Activated naive CD4-positive, alpha-beta T cell treated with anti-CD3 and anti-CD28 coated beads, Interleukin-2, amount 10 ng/mL, durations not matched to agents 7 days and 5 days (primary cell): ENCODE measurements at regions not wholly inside any gene's neighbourhood (a gene's known extent, or its start where the extent isn't known, plus 50 kb on each side); places are given as distances from the start of the nearest gene placed in this dataset.

ENCODE experiments used
- CTCF ChIA-PET: fragments of 350-600 bp; sonication (Branson Sonifier 250); formaldehyde crosslinking; loops from one replicate; lab custom pipeline; 2021; ENCODE audit warnings: antibody characterized with exemption; lab: Charles Lee
- DNase-seq: peaks from one replicate; pipeline ENCODE4 v3.0.0-alpha.2; 2020
- H3K27ac Mint-ChIP-seq: one replicate; pipeline ENCODE4 v1.8.0; 2021; ENCODE audit warnings: mild to moderate bottlenecking, moderate library complexity, mixed read lengths
- H3K27me3 Mint-ChIP-seq: one replicate; pipeline ENCODE4 v1.8.0; 2021; ENCODE audit warnings: mild to moderate bottlenecking, mixed read lengths
- H3K36me3 Mint-ChIP-seq: one replicate; pipeline ENCODE4 v1.8.0; 2021; ENCODE audit warnings: mixed read lengths
- H3K4me1 Mint-ChIP-seq: one replicate; pipeline ENCODE4 v1.8.0; 2021; ENCODE audit warnings: mixed read lengths
- H3K4me3 Mint-ChIP-seq: one replicate; pipeline ENCODE4 v1.8.0; 2021; ENCODE audit warnings: mild to moderate bottlenecking, moderate library complexity, mixed read lengths
- H3K9me3 Mint-ChIP-seq: one replicate; pipeline ENCODE4 v1.8.0; 2021; ENCODE audit warnings: mixed read lengths

DNA sequence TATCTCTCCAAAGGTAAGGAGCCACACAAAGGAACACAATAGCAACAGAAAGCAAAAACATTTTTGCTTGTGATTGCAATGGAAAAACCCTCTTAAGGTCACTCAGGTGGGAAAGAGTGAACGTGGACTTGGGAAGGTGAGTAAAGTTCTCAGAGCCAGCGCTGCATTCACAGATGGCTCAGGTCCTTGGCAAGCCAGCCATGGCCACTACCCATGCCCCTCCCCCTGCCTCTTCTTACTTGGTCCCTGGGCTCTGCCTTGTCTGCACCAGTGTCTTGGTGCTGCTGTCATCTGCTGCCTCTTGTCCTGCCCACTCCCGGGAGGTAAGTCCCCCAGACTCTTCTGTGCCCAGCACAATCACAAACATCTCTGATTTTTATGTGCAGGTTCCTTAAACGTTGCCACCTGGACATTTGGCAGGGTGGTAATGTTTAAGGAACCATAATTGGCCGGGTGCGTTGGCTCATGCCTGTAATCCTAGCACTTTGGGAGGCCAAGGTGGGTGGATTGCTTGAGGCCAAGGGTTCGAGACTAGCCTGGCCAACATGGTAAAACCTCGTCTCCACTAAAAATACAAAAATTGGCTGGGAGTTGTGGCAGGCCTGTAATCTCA lies 74.6 kb downstream of the FEM1C start:
- CTCF ChIA-PET, result no interaction called here
- Mint-ChIP-seq H3K4me3 (no peak overlapping the region), H3K36me3 (no peaks in the 10 kb centered on the region), H3K9me3 (no peaks in the 10 kb centered on the region), H3K27me3 (peaks cover 8% of the 10 kb centered on the region), H3K4me1 (no peaks in the 10 kb centered on the region), H3K27ac (no peak overlapping the region)
- DNase-seq, result no peak

DNA sequence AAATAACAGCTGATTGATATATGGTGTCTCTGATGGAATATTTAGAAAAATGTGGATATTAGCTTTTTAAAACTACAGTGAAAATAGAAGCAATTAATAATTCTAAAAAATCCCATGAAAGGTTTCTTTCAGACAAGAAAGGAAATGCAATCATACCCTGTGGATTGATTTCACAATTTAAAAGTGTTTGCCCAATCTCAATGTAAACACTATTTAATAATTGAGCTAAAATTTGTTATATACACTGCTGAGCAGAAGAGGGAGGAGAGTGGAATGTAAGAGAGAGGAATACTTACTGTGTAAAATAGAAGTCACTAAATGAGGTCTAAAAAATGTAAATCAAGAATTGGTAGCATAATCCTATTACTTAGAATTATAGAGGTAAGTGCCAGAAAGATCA lies 76.9 kb downstream of the FEM1C start:
- Mint-ChIP-seq H3K9me3 (no peaks in the 10 kb centered on the region), H3K27me3 (peaks cover 8% of the 10 kb centered on the region), H3K4me3 (no peak overlapping the region), H3K27ac (no peak overlapping the region), H3K36me3 (no peaks in the 10 kb centered on the region), H3K4me1 (no peaks in the 10 kb centered on the region)
- no peak for DNase-seq
- CTCF ChIA-PET, result interaction anchor here (0.6 kb wide), 1 partner anchor 220 kb away, joined by 3 read pairs; no protein-coding TSS in a partner anchor

DNA sequence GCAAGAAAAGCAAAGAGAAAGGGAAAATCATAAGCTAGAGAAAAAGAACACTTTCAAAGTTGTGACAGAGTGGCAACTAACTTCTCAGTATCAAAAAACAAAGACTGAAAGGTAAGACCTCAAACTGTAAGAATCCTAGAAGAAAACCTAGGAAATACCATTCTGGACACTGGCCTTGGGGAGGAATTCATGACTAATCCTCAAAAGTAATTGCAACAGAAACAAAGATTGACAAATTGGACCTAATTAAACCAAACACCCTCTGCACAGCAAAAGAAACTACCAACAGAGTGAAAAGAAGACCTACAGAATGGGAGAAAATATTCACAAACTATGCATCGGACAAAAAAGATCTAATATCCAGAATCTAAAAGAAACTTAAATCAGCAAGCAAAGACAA lies 79.1 kb downstream of the FEM1C start:
- no peaks in the 10 kb centered on the region for H3K9me3 Mint-ChIP-seq
- no peak overlapping the region for H3K4me3 Mint-ChIP-seq
- CTCF ChIA-PET, result no interaction called here

DNA sequence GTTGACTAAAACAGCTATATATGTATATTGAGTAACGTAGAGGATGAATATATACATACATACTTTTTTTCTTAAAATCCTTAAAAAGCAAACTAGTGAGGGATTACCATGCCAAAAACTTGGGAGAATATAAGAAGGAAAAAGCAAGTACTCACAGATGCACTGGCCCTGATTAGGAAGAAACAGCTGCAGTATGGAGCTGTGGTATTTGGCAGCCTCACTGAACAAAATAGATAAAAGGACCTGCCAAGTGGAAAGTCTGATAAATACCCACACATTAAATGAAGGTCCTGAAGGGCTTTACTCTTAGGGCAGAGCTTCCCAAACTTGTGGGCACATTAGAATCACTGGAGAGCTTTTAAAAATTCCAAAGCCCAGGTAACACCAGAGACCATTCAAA lies 80.6 kb downstream of the FEM1C start:
- Mint-ChIP-seq H3K9me3 (no peaks in the 10 kb centered on the region), H3K4me1 (peaks cover 2% of the 10 kb centered on the region), H3K36me3 (no peaks in the 10 kb centered on the region), H3K4me3 (no peak overlapping the region), H3K27me3 (peaks cover 7% of the 10 kb centered on the region), H3K27ac (no peak overlapping the region)
- CTCF ChIA-PET, result no interaction called here
- no peak for DNase-seq

More for the DNA sequence above, 79.1 kb downstream of the FEM1C start:
- H3K27ac Mint-ChIP-seq, result no peak overlapping the region
- H3K27me3 Mint-ChIP-seq, result peaks cover 12% of the 10 kb centered on the region
- no peaks in the 10 kb centered on the region for H3K36me3 Mint-ChIP-seq
- no peak for DNase-seq
- H3K4me1 Mint-ChIP-seq, result peaks cover 2% of the 10 kb centered on the region

DNA sequence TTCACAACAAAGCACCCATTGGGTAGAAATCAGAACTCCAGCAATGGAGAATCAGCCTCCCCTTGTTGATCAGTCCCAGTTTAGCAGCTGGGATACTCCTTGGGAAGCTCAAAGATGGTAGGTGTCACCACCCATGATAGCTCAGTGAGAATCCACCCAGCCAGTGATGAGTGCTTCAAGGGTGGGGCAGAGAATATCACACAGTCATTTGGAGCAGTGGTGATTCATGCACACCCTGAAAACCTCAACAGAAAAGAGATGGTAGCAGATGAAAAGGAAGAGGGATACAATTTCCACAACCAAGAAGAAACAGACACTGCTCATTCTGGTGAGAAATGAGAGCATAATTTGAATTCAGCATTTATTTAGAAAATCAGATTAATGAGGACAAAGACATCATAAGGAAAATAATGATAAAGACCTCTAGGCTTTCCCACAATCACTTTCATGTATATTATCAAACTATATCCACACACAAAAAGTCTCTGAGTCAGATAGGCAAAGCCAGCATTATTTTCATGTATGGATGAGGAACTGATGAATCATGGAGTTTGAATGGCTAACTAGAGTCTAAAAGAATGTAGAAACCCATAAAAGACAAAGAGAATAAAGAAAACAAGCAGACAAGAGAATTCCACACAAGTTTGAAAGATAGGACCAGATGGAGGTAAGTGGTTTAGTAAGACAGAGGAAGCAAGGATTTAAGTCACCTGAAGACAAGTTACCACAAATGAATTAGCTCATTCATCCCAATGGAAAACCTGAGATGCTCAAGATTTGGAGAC lies 82.9 kb downstream of the FEM1C start:
- Mint-ChIP-seq H3K4me3 (no peak overlapping the region), H3K4me1 (peaks cover 2% of the 10 kb centered on the region), H3K27ac (no peak overlapping the region), H3K27me3 (peaks cover 7% of the 10 kb centered on the region), H3K9me3 (no peaks in the 10 kb centered on the region), H3K36me3 (no peaks in the 10 kb centered on the region)
- CTCF ChIA-PET, result interaction anchor here (0.7 kb wide), 1 partner anchor 82 kb away, joined by 3 read pairs; no protein-coding TSS in a partner anchor
- no peak for DNase-seq

DNA sequence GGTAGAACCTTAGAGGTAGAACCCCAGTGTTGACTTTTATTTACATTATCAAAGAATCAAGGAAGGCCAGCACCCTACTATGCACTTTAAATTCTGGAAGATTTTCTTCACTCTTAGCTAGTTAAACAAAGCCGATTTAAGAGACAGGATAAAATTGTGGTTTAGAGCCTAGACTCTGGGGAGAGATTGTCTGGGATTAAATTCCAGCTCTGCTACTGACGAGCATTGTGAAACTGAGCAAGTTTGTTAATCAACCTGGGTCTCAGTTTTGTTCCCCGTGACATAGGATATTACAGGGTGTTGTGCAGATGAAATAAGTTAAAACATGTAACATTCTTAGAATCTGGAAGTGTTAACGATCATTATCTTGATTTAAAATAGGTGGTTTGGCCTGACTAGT lies 83.5 kb downstream of the FEM1C start:
- no peaks in the 10 kb centered on the region for H3K9me3 Mint-ChIP-seq

DNA sequence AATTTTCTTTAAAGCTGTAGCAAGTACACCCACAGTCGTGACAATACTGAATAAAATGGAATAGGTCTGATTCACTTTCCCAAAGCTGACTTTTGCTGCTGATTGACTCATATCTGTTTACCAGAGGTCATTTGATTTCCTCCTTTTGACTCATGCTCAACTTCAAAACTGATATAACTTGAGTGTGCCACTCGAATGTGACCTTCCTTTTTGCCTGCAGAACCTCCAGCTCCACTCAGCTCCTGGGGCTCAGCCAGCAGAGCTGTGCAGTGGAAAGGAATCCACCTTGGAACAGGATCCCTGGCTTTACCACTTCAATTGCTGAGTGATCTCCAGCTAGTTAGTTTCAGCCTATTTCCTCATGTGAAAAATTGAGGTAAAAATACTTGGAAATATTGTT lies 84.1 kb downstream of the FEM1C start:
- peaks cover 6% of the 10 kb centered on the region for H3K27me3 Mint-ChIP-seq

More for the DNA sequence above, 83.5 kb downstream of the FEM1C start:
- Mint-ChIP-seq H3K4me3 (no peak overlapping the region), H3K27ac (no peak overlapping the region), H3K4me1 (peaks cover 2% of the 10 kb centered on the region), H3K36me3 (no peaks in the 10 kb centered on the region), H3K27me3 (peaks cover 7% of the 10 kb centered on the region)
- CTCF ChIA-PET, result interaction anchor here (0.7 kb wide), 1 partner anchor 83 kb away, joined by 3 read pairs; no protein-coding TSS in a partner anchor
- no peak for DNase-seq

DNA sequence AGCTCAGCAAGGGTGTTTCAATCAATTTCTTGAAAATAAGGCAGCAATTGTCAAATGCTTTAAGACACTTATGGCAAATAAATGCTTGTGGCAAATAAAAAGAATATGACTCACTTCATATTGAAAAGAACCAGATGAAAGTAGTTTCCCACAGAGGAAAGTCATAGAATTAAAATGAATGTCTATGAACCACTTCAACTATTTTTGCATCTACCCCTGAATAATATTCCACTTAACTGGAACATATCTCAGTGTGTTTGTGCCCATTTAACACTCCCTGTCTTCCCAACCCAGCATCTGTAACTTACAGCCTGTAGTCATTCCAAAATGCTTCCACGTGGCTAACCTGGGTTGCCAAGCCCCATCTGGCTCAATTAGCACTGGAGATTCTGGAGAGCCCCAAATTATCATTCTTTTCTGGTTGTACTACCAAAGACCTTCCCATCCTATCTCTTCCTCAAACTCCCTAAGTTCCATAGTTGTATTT lies 84.7 kb downstream of the FEM1C start:
- Mint-ChIP-seq H3K9me3 (no peaks in the 10 kb centered on the region), H3K36me3 (no peaks in the 10 kb centered on the region), H3K4me1 (peaks cover 2% of the 10 kb centered on the region), H3K4me3 (no peak overlapping the region), H3K27ac (no peak overlapping the region), H3K27me3 (peaks cover 4% of the 10 kb centered on the region)
- CTCF ChIA-PET, result no interaction called here
- DNase-seq, result no peak

More for the DNA sequence above, 84.1 kb downstream of the FEM1C start:
- H3K4me1 Mint-ChIP-seq, result peaks cover 2% of the 10 kb centered on the region
- CTCF ChIA-PET, result no interaction called here
- H3K4me3 Mint-ChIP-seq, result no peak overlapping the region
- H3K27ac Mint-ChIP-seq, result no peak overlapping the region
- DNase-seq, result no peak
- no peaks in the 10 kb centered on the region for H3K36me3 Mint-ChIP-seq
- H3K9me3 Mint-ChIP-seq, result no peaks in the 10 kb centered on the region

DNA sequence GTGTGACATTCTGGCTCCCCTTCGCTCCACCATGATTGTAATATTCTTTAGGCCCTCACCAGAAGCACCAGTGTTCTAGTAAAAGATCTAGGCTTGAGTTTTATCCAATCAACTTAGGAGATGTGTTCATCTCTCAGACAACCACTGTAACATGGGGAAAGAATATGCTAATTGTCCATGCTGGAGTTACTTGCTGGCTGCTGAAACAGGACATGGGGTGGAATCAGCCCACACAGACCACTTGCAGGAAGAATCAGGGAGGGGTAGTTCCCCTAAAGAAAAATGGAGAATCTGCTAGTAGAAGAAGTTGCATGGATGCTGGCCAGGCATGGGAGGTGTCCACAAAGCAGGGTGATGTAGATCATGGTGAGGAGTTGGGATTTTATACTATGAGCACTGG lies 86.2 kb downstream of the FEM1C start:
- no peak overlapping the region for H3K4me3 Mint-ChIP-seq
- CTCF ChIA-PET, result no interaction called here
- no peaks in the 10 kb centered on the region for H3K9me3 Mint-ChIP-seq
- H3K27ac Mint-ChIP-seq, result no peak overlapping the region
- H3K4me1 Mint-ChIP-seq, result peaks cover 2% of the 10 kb centered on the region
- peaks cover 4% of the 10 kb centered on the region for H3K27me3 Mint-ChIP-seq
- DNase-seq, result no peak
- no peaks in the 10 kb centered on the region for H3K36me3 Mint-ChIP-seq

DNA sequence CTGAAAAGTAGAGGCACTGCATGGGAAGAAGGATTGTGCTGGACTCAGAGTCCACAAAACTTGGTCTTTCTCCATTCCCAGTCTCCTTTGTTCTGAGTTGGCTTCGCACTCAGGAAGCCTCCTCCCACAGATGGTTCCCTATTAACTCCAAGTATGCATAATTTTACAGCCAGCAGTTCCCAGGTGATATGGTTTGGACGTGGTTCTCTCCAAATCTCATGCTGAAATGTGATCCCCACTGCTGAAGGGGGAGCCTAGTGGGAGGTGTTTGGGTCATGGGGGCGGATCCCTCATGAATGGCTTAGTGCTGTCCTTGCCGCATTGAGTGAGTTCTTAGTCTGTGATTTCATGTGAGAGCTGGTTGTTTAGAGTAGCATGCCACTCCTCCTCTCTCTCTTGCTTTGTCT lies 86.6 kb downstream of the FEM1C start:
- no peak for DNase-seq
- no peaks in the 10 kb centered on the region for H3K9me3 Mint-ChIP-seq
- peaks cover 2% of the 10 kb centered on the region for H3K4me1 Mint-ChIP-seq

DNA sequence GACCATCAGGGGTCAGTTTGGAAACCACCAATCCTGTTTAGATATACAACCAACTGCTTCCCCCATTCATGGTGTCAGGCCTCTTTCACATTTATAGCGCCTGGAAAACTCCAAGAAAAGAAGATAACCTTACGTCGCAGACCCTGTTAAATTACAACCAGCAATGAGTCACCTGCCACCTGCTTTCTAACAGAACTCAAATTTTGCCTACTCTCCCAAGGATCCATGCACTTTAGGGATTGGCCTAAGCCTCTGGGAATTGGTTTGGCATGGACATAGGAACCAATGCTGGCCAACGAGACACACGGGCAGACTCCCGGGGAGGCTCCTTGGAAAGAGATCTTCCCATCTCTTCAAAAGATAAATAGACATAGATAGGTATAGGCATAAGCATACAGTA lies 87.0 kb downstream of the FEM1C start:
- Mint-ChIP-seq H3K36me3 (no peaks in the 10 kb centered on the region), H3K27me3 (peaks cover 4% of the 10 kb centered on the region), H3K27ac (no peak overlapping the region), H3K4me3 (no peak overlapping the region), H3K4me1 (peaks cover 2% of the 10 kb centered on the region), H3K9me3 (no peaks in the 10 kb centered on the region)
- CTCF ChIA-PET, result no interaction called here
- DNase-seq, result no peak

More for the DNA sequence above, 86.6 kb downstream of the FEM1C start:
- Mint-ChIP-seq H3K4me3 (no peak overlapping the region), H3K27me3 (peaks cover 4% of the 10 kb centered on the region), H3K36me3 (no peaks in the 10 kb centered on the region), H3K27ac (no peak overlapping the region)
- CTCF ChIA-PET, result no interaction called here

DNA sequence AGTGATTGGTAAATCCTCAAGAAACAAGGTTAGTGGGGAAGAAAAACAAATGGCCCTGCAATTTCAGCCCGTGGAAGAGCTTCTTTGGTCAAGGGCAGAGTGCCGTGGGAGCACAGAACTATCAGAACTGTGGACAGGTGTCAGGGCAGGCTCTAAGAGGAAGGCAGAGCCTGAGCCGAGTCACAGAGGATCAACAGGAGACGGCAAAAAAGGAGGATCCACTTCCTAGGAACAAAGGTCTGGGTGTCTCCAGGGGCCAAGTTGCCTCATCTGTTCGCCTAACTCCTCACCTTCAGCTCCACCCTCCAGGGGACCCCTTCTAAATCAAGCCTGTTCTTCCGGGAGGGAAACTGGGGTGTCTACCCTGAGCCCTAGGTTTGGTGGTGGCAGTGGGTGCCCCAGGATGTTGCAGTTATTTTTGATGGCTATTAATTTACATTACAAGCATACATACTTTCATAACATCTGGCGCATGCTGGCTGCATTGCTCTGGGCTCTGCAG lies 88.0 kb downstream of the FEM1C start:
- peaks cover 3% of the 10 kb centered on the region for H3K27me3 Mint-ChIP-seq

DNA sequence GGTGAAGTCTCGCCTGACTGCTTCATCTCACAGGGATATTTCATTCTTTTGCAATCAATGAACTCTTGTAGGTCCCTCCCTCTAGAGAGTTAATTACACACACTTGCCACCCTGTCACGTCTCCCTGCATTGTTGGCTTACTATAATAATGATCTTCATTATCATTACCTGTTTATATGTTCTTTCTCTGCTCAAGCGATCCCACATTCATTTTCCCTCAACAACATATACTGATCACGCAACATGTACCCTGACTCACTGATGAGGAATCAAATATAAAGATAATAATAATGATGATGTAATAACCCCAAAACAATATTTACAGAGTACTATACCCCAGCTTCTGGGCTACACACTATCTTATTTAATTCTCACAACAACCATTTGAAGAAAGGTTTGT lies 88.5 kb downstream of the FEM1C start:
- CTCF ChIA-PET, result no interaction called here
- no peak overlapping the region for H3K27ac Mint-ChIP-seq
- no peaks in the 10 kb centered on the region for H3K27me3 Mint-ChIP-seq
- no peaks in the 10 kb centered on the region for H3K9me3 Mint-ChIP-seq
- H3K36me3 Mint-ChIP-seq, result no peaks in the 10 kb centered on the region
- H3K4me3 Mint-ChIP-seq, result no peak overlapping the region
- no peak for DNase-seq
- H3K4me1 Mint-ChIP-seq, result no peaks in the 10 kb centered on the region

More for the DNA sequence above, 88.0 kb downstream of the FEM1C start:
- Mint-ChIP-seq H3K27ac (no peak overlapping the region), H3K9me3 (no peaks in the 10 kb centered on the region), H3K4me3 (no peak overlapping the region), H3K36me3 (no peaks in the 10 kb centered on the region), H3K4me1 (peaks cover 2% of the 10 kb centered on the region)
- DNase-seq, result no peak
- CTCF ChIA-PET, result no interaction called here

DNA sequence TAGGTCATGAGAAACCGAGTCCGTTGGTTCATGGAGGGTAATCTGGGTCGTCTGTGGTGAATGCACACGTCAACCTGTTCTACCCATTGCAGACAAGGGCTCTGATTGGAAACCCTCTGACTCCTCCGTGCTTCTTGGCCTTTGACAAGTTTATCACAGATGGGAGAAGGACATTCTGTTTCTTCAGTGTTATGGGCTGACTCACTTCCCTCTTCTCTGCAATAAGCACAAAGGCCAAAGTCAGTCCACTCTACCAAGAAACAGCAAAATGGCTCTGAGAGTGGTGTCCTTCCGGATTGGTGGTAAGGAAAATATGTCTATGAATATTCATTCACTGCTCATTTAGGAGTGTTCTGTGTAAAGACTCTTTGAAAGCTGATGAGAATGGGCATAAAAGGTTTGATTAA lies 89.3 kb downstream of the FEM1C start:
- H3K36me3 Mint-ChIP-seq, result no peaks in the 10 kb centered on the region
- H3K27ac Mint-ChIP-seq, result no peak overlapping the region
- no peaks in the 10 kb centered on the region for H3K27me3 Mint-ChIP-seq
- no peaks in the 10 kb centered on the region for H3K4me1 Mint-ChIP-seq
- H3K9me3 Mint-ChIP-seq, result no peaks in the 10 kb centered on the region
- H3K4me3 Mint-ChIP-seq, result no peak overlapping the region
- CTCF ChIA-PET, result no interaction called here
- DNase-seq, result no peak
